ENCODE measurements at regions not wholly inside any gene's neighbourhood (a gene's known extent, or its start where the extent isn't known, plus 50 kb on each side); places are given as distances from the start of the nearest gene placed in this dataset.

- Histone ChIP-seq H2AFZ (ENCODE audit: low read length) (no peak overlapping the region), H3K9ac (ENCODE audit: low read length) (no peak overlapping the region), H3F3A (ENCODE audit: low read length, unreplicated experiment) (no peaks in the 10 kb centered on the region), H4K20me1 (ENCODE audit: low read length) (no peaks in the 10 kb centered on the region), H3K36me3 (ENCODE audit: low read depth, low read length) (no peaks in the 10 kb centered on the region), H3K27me3 (ENCODE audit: low read length) (no peaks in the 10 kb centered on the region), H3K4me1 (ENCODE audit: insufficient read depth, low read length) (no peaks in the 10 kb centered on the region), H3K9me2 (replicated peaks; ENCODE audit: low read length) (no peaks in the 10 kb centered on the region), H3K4me3 (ENCODE audit: low read length) (no peak overlapping the region), H3K27ac (ENCODE audit: low read length) (no peak overlapping the region), H3K79me2 (ENCODE audit: low read length) (no peaks in the 10 kb centered on the region), H3K4me2 (ENCODE audit: low read length) (no peak overlapping the region), H3K9me3 (ENCODE audit: low read length) (no peaks in the 10 kb centered on the region)
- DNase-seq (no peak), ATAC-seq (no peak)
- ChIA-PET CTCF (no interaction called here), POLR2A (ENCODE audit: unreplicated experiment) (no interaction called here)
- intact Hi-C loops (cut with micrococcal nuclease) = no loop called here
- TF ChIP-seq EZH2 (IDR thresholded peaks at IDR 0.05; ENCODE audit: low read length, unreplicated experiment) (no peak), CTCF (conservative IDR thresholded peaks at IDR 0.05; ENCODE audit: low read depth, low read length) (no peak), EZH2phosphoT487 (IDR thresholded peaks at IDR 0.05; ENCODE audit: borderline replicate concordance, low read length) (no peak)
- no TSS peak for BruUV-seq (replicated peaks)
Observed at GRCh38 chr9:18343784-18344183, 130.2 kb upstream of the ADAMTSL1 start.

GRCh38 chr9:18346745-18347144, 127.2 kb upstream of the ADAMTSL1 start:
- Histone ChIP-seq H3K36me3 (ENCODE audit: low read depth, low read length) (no peaks in the 10 kb centered on the region), H2AFZ (ENCODE audit: low read length) (no peak overlapping the region), H3K79me2 (ENCODE audit: low read length) (no peaks in the 10 kb centered on the region), H3K9me3 (ENCODE audit: low read length) (no peaks in the 10 kb centered on the region), H3F3A (ENCODE audit: low read length, unreplicated experiment) (no peaks in the 10 kb centered on the region), H3K9ac (ENCODE audit: low read length) (no peak overlapping the region), H3K4me3 (ENCODE audit: low read length) (no peak overlapping the region), H4K20me1 (ENCODE audit: low read length) (no peaks in the 10 kb centered on the region), H3K4me1 (ENCODE audit: insufficient read depth, low read length) (no peaks in the 10 kb centered on the region), H3K27ac (ENCODE audit: low read length) (no peak overlapping the region), H3K4me2 (ENCODE audit: low read length) (no peak overlapping the region), H3K27me3 (ENCODE audit: low read length) (no peaks in the 10 kb centered on the region), H3K9me2 (replicated peaks; ENCODE audit: low read length) (no peaks in the 10 kb centered on the region)
- POLR2A ChIA-PET (ENCODE audit: unreplicated experiment) = interaction anchor here (0.6 kb wide), 1 partner anchor 321 kb away, joined by 3 read pairs; no protein-coding TSS in a partner anchor
- intact Hi-C loops (cut with micrococcal nuclease) = no loop called here
- ATAC-seq (no peak), DNase-seq (no peak)
- BruUV-seq (replicated peaks) = no TSS peak
- CTCF ChIA-PET = no interaction called here
- TF ChIP-seq EZH2phosphoT487 (IDR thresholded peaks at IDR 0.05; ENCODE audit: borderline replicate concordance, low read length) (no peak), CTCF (conservative IDR thresholded peaks at IDR 0.05; ENCODE audit: low read depth, low read length) (no peak), EZH2 (IDR thresholded peaks at IDR 0.05; ENCODE audit: low read length, unreplicated experiment) (no peak)

- intact Hi-C loops (cut with micrococcal nuclease) = no loop called here
- DNase-seq (no peak), ATAC-seq (no peak)
- no peaks in the 10 kb centered on the region for H3K9me3 ChIP-seq (ENCODE audit: low read length)
- H3F3A ChIP-seq (ENCODE audit: low read length, unreplicated experiment) = no peaks in the 10 kb centered on the region
- no peak for TF ChIP-seq CTCF (conservative IDR thresholded peaks at IDR 0.05; ENCODE audit: low read depth, low read length)
- no peak for TF ChIP-seq EZH2phosphoT487 (IDR thresholded peaks at IDR 0.05; ENCODE audit: borderline replicate concordance, low read length)
- no peak for TF ChIP-seq EZH2 (IDR thresholded peaks at IDR 0.05; ENCODE audit: low read length, unreplicated experiment)
- no peaks in the 10 kb centered on the region for H3K36me3 ChIP-seq (ENCODE audit: low read depth, low read length)
- H3K27ac ChIP-seq (ENCODE audit: low read length) = no peak overlapping the region
- no peak overlapping the region for H2AFZ ChIP-seq (ENCODE audit: low read length)
- H3K9me2 ChIP-seq (replicated peaks; ENCODE audit: low read length) = no peaks in the 10 kb centered on the region
- CTCF ChIA-PET = no interaction called here
- POLR2A ChIA-PET (ENCODE audit: unreplicated experiment) = interaction anchor here (0.6 kb wide), 2 partner anchors 320 to 372 kb away, joined by 3 read pairs; no protein-coding TSS in a partner anchor
- H3K4me1 ChIP-seq (ENCODE audit: insufficient read depth, low read length) = no peaks in the 10 kb centered on the region
- no TSS peak for BruUV-seq (replicated peaks)
- H3K4me3 ChIP-seq (ENCODE audit: low read length) = no peak overlapping the region
- H3K27me3 ChIP-seq (ENCODE audit: low read length) = no peaks in the 10 kb centered on the region
- no peaks in the 10 kb centered on the region for H4K20me1 ChIP-seq (ENCODE audit: low read length)
- H3K9ac ChIP-seq (ENCODE audit: low read length) = no peak overlapping the region
- no peaks in the 10 kb centered on the region for H3K79me2 ChIP-seq (ENCODE audit: low read length)
- no peak overlapping the region for H3K4me2 ChIP-seq (ENCODE audit: low read length)
Observed at GRCh38 chr9:18347386-18348082, 126.4 kb upstream of the ADAMTSL1 start.
